GM12864 (cell line): ENCODE measurements at regions not wholly inside any gene's neighbourhood (a gene's known extent, or its start where the extent isn't known, plus 50 kb on each side); places are given as distances from the start of the nearest gene placed in this dataset.

Experiments
- DNase-seq: peaks from one replicate; pipeline ENCODE4 v3.0.0-alpha.2; 2011; ENCODE audit warnings: low read depth
- H3K4me3 ChIP-seq: 2 replicates; pipeline ENCODE4 v1.5.1; 2011; ENCODE audit warnings: mild to moderate bottlenecking, low read depth, low read length, control low read depth
- CTCF ChIP-seq: IDR thresholded peaks from 2 replicates; pipeline ENCODE4 v1.5.1; 2011; ENCODE audit warnings: low read depth, mild to moderate bottlenecking, moderate library complexity, low read length, control low read depth, inconsistent platforms; ENCODE audit errors: missing control alignments

- H3K4me3 ChIP-seq: peak overlapping the region; percentile 52
- TF ChIP-seq CTCF: no peak
- DNase-seq: no peak
Measured at GRCh38 chr4:1579901-1580691, 104.0 kb downstream of the FAM53A start.

GRCh38 chr4:1579001-1579900 lies 104.9 kb downstream of the FAM53A start:
- H3K4me3 ChIP-seq: peak overlapping the region; percentile 24
- DNase-seq: no peak
- peak; percentile 53 for TF ChIP-seq CTCF

- no peak for TF ChIP-seq CTCF
Measured at GRCh38 chr4:1578251-1578773, 105.8 kb downstream of the FAM53A start.

GRCh38 chr4:1577822-1578217 lies 106.3 kb downstream of the FAM53A start:
- no peak overlapping the region for H3K4me3 ChIP-seq
- no peak for DNase-seq
- no peak for TF ChIP-seq CTCF

More at GRCh38 chr4:1578251-1578773, 105.8 kb downstream of the FAM53A start:
- no peak for DNase-seq
- no peak overlapping the region for H3K4me3 ChIP-seq

- no peak overlapping the region for H3K4me3 ChIP-seq
- no peak for DNase-seq
- no peak for TF ChIP-seq CTCF
Measured at GRCh38 chr4:1576961-1577821, 106.9 kb downstream of the FAM53A start.

- no peak overlapping the region for H3K4me3 ChIP-seq
- no peak for TF ChIP-seq CTCF
- no peak for DNase-seq
Measured at GRCh38 chr4:1576304-1576960, 107.7 kb downstream of the FAM53A start.
